ENCODE measurements at regions not wholly inside any gene's neighbourhood (a gene's known extent, or its start where the extent isn't known, plus 50 kb on each side); places are given as distances from the start of the nearest gene placed in this dataset.
"Not testable (repeated sequence)": the region's sequence is repeated elsewhere in the genome, so short reads cannot be mapped to it uniquely, and the experiment has no call there.

DNA sequence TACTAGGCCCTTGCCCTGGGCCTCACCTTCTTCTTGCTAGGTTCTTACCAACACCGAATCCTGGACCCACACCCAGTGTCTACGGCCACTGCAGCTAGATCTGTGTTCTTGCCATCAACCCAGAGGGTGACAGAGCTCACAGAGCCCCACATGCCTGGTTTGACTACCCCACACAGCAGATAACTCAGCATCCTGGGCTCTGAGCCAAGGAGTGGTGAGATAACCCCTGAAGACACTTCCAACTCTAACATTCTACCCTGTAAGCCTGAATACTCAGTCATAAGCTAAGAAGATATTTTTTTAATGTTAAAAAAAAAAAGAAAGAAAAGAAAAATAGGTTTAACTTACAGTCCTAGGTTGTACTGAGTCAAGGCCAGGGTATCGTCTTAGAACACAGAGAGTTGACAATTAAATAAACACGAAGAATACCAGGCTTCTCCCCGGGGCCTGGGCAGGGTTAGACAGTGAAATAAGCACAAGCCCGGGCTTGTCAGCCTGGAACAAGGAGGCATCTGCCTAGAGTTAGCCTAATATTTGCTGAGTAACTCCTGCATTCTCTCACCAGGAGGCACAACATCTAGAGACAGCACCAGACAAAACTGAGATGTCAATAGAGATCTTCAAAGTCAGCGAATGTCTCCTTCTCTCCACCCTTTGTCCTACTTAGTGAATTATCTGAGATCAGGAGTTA lies 556.5 kb upstream of the LRRN3 start:
- Histone ChIP-seq H3K36me3 (ENCODE audit: control insufficient read depth in 2 of 2, insufficient read depth in 2 of 2, low read length in 1 of 2) (no peaks in the 10 kb centered on the region), H3K4me3 (ENCODE audit: low read length in 2 of 2) (no peak overlapping the region), H3K9me3 (ENCODE audit: control insufficient read depth in 2 of 2, insufficient read depth in 1 of 2, low read length in 1 of 2) (no peaks in the 10 kb centered on the region), H3K27me3 (ENCODE audit: control insufficient read depth in 2 of 2, insufficient read depth in 1 of 2, low read length in 1 of 2) (no peaks in the 10 kb centered on the region), H3K4me1 (ENCODE audit: control insufficient read depth in 2 of 2, insufficient read depth in 2 of 2, low read length in 2 of 2) (no peaks in the 10 kb centered on the region), H3K27ac (ENCODE audit: low read depth in 1 of 2, low read length in 1 of 2) (peak overlapping the region in 1 of 2 donors; percentile 20)
- no peak for DNase-seq (ENCODE audit: low read depth in 6 of 9, low spot score in 9 of 9)
- WGBS = 92% methylated on average over 7 of the region's 7 CpGs

DNA sequence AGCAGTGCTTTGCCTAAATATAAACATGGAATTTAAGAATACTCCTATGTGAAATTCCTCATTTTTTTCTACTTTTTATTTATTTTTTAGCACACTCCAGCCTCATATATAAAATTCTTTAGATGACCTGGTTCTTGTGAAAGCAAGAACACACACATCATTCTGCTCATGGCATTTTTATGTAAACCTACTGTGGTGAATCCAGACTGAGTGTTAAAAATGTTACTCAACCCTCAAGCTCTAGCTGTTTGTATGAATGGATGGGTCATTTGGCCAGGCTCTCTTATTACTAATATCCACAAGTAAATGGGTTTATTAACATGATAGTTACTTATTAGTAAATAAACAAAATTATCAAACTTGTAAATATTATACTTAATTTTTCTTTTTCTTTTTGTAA lies 551.7 kb upstream of the LRRN3 start:
- H3K27ac ChIP-seq (ENCODE audit: low read depth in 1 of 2, low read length in 1 of 2) = no peak overlapping the region
- DNase-seq (ENCODE audit: low read depth in 6 of 9, low spot score in 9 of 9) = no peak
- H3K4me1 ChIP-seq (ENCODE audit: control insufficient read depth in 2 of 2, insufficient read depth in 2 of 2, low read length in 2 of 2) = no peaks in the 10 kb centered on the region
- no peaks in the 10 kb centered on the region for H3K27me3 ChIP-seq (ENCODE audit: control insufficient read depth in 2 of 2, insufficient read depth in 1 of 2, low read length in 1 of 2)
- H3K36me3 ChIP-seq (ENCODE audit: control insufficient read depth in 2 of 2, insufficient read depth in 2 of 2, low read length in 1 of 2) = no peaks in the 10 kb centered on the region
- no peaks in the 10 kb centered on the region for H3K9me3 ChIP-seq (ENCODE audit: control insufficient read depth in 2 of 2, insufficient read depth in 1 of 2, low read length in 1 of 2)
- H3K4me3 ChIP-seq (ENCODE audit: low read length in 2 of 2) = no peak overlapping the region

DNA sequence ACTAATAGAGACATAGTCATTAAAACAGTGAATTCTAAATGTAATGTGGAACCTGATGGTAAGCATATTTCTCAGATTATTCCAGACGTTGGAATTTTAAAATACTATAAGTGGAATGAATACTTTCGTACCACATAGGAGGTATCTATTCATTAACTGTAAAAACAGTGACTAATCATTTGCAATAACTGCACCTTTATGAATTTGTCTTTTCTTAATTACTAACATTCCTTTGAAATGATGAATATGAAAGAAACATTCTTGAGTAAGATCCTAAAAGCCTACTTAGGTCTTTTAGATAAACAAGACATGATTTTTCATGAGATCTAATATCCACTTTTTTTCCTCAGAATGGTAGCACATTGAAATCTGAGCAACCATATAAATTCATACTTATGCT lies 549.0 kb upstream of the LRRN3 start:
- no peaks in the 10 kb centered on the region for H3K9me3 ChIP-seq (ENCODE audit: control insufficient read depth in 2 of 2, insufficient read depth in 1 of 2, low read length in 1 of 2)
- H3K36me3 ChIP-seq (ENCODE audit: control insufficient read depth in 2 of 2, insufficient read depth in 2 of 2, low read length in 1 of 2) = no peaks in the 10 kb centered on the region
- no peak overlapping the region for H3K27ac ChIP-seq (ENCODE audit: low read depth in 1 of 2, low read length in 1 of 2)
- H3K4me3 ChIP-seq (ENCODE audit: low read length in 2 of 2) = no peak overlapping the region
- H3K4me1 ChIP-seq (ENCODE audit: control insufficient read depth in 2 of 2, insufficient read depth in 2 of 2, low read length in 2 of 2) = no peaks in the 10 kb centered on the region
- 89% methylated on average over 2 of the region's 2 CpGs for WGBS
- H3K27me3 ChIP-seq (ENCODE audit: control insufficient read depth in 2 of 2, insufficient read depth in 1 of 2, low read length in 1 of 2) = no peaks in the 10 kb centered on the region
- DNase-seq (ENCODE audit: low read depth in 6 of 9, low spot score in 9 of 9) = no peak

GRCh38 chr7:110544194-110544593 lies 546.7 kb upstream of the LRRN3 start:
- H3K36me3 ChIP-seq (ENCODE audit: control insufficient read depth in 2 of 2, insufficient read depth in 2 of 2, low read length in 1 of 2) = no peaks in the 10 kb centered on the region
- no peak overlapping the region for H3K4me3 ChIP-seq (ENCODE audit: low read length in 2 of 2)
- no peak for DNase-seq (ENCODE audit: low read depth in 6 of 9, low spot score in 9 of 9)
- no peaks in the 10 kb centered on the region for H3K27me3 ChIP-seq (ENCODE audit: control insufficient read depth in 2 of 2, insufficient read depth in 1 of 2, low read length in 1 of 2)
- H3K4me1 ChIP-seq (ENCODE audit: control insufficient read depth in 2 of 2, insufficient read depth in 2 of 2, low read length in 2 of 2) = no peaks in the 10 kb centered on the region
- H3K27ac ChIP-seq (ENCODE audit: low read depth in 1 of 2, low read length in 1 of 2) = no peak overlapping the region
- 96% methylated on average over 1 of the region's 1 CpG for WGBS
- H3K9me3 ChIP-seq (ENCODE audit: control insufficient read depth in 2 of 2, insufficient read depth in 1 of 2, low read length in 1 of 2) = no peaks in the 10 kb centered on the region

GRCh38 chr7:110548372-110548771 lies 542.6 kb upstream of the LRRN3 start:
- Histone ChIP-seq H3K9me3 (ENCODE audit: control insufficient read depth in 2 of 2, insufficient read depth in 1 of 2, low read length in 1 of 2) (peaks cover 1 to 7% of the 10 kb centered on the region in 2 donors), H3K27ac (ENCODE audit: low read depth in 1 of 2, low read length in 1 of 2) (no peak overlapping the region), H3K4me3 (ENCODE audit: low read length in 2 of 2) (no peak overlapping the region), H3K27me3 (ENCODE audit: control insufficient read depth in 2 of 2, insufficient read depth in 1 of 2, low read length in 1 of 2) (no peaks in the 10 kb centered on the region), H3K4me1 (ENCODE audit: control insufficient read depth in 2 of 2, insufficient read depth in 2 of 2, low read length in 2 of 2) (no peaks in the 10 kb centered on the region), H3K36me3 (ENCODE audit: control insufficient read depth in 2 of 2, insufficient read depth in 2 of 2, low read length in 1 of 2) (no peaks in the 10 kb centered on the region)
- no peak for DNase-seq (ENCODE audit: low read depth in 6 of 9, low spot score in 9 of 9)

- no peaks in the 10 kb centered on the region for H3K9me3 ChIP-seq (ENCODE audit: control insufficient read depth in 2 of 2, insufficient read depth in 1 of 2, low read length in 1 of 2)
- WGBS = 81% methylated on average over 2 of the region's 2 CpGs
- H3K4me3 ChIP-seq (ENCODE audit: low read length in 2 of 2) = no peak overlapping the region
- H3K27me3 ChIP-seq (ENCODE audit: control insufficient read depth in 2 of 2, insufficient read depth in 1 of 2, low read length in 1 of 2) = no peaks in the 10 kb centered on the region
- no peaks in the 10 kb centered on the region for H3K36me3 ChIP-seq (ENCODE audit: control insufficient read depth in 2 of 2, insufficient read depth in 2 of 2, low read length in 1 of 2)
- H3K4me1 ChIP-seq (ENCODE audit: control insufficient read depth in 2 of 2, insufficient read depth in 2 of 2, low read length in 2 of 2) = no peaks in the 10 kb centered on the region
- DNase-seq (ENCODE audit: low read depth in 6 of 9, low spot score in 9 of 9) = no peak
- H3K27ac ChIP-seq (ENCODE audit: low read depth in 1 of 2, low read length in 1 of 2) = no peak overlapping the region
Measured at GRCh38 chr7:110557136-110557535, 533.8 kb upstream of the LRRN3 start.

DNA sequence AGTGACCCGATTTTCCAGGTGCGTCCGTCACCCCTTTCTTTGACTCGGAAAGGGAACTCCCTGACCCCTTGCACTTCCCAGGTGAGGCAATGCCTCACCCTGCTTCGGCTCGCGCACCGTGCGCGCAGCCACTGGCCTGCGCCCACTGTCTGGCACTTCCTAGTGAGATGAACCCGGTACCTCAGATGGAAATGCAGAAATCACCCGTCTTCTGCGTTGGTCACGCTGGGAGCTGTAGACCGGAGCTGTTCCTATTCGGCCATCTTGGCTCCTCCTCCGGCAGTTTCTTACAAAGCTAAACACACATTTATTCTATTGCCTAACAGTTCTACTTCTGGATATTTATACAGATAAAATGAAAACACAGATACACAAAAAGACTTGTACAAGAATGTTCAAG lies 527.6 kb upstream of the LRRN3 start:
- H3K36me3 ChIP-seq (ENCODE audit: control insufficient read depth in 2 of 2, insufficient read depth in 2 of 2, low read length in 1 of 2); H3K4me1 ChIP-seq (ENCODE audit: control insufficient read depth in 2 of 2, insufficient read depth in 2 of 2, low read length in 2 of 2); H3K27me3 ChIP-seq (ENCODE audit: control insufficient read depth in 2 of 2, insufficient read depth in 1 of 2, low read length in 1 of 2); H3K27ac ChIP-seq (ENCODE audit: low read depth in 1 of 2, low read length in 1 of 2); H3K9me3 ChIP-seq (ENCODE audit: control insufficient read depth in 2 of 2, insufficient read depth in 1 of 2, low read length in 1 of 2); H3K4me3 ChIP-seq (ENCODE audit: low read length in 2 of 2); DNase-seq (ENCODE audit: low read depth in 6 of 9, low spot score in 9 of 9): not testable (repeated sequence)
- WGBS = 95% methylated on average over 15 of the region's 18 CpGs

DNA sequence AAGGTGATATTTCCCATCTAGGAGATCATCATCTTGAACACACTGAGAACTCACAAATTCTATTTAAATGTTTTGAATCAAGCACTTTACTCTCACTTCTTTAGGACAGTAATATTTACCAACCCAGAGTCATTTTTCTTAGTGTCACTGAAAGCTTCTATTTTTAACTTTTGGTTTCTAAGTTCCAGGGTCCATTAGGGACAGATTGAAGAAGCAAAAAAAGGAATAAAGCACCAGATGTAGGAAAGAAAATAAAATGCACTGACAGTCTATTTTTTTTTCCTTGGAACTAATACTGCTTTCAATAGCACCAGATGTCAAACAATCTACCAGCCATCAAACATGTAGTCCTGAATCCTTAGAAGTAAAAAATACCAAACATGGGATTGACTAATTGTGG lies 526.7 kb upstream of the LRRN3 start:
- H3K27ac ChIP-seq (ENCODE audit: low read depth in 1 of 2, low read length in 1 of 2) = no peak overlapping the region

DNA sequence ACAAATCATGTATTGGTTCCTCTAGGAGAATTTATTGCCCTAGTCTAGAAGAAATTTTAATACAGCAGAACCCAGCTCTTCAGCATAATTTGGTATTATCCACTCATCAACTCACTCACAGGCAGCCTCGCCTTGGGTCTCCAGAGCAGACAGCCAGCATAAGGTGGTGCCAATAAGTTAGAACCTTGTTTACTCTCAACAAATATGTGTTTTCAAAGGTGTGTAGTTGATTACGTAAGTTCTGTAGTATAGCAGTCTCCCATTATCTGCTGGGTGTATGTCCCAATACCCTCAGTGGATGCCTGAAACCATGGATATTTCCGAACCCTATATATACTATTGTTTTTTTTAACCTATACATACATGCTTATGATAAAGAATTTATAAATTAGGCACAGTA lies 522.5 kb upstream of the LRRN3 start:
- 92% methylated on average over 3 of the region's 3 CpGs for WGBS

More for the DNA sequence above, 526.7 kb upstream of the LRRN3 start:
- H3K9me3 ChIP-seq (ENCODE audit: control insufficient read depth in 2 of 2, insufficient read depth in 1 of 2, low read length in 1 of 2) = no peaks in the 10 kb centered on the region
- H3K4me1 ChIP-seq (ENCODE audit: control insufficient read depth in 2 of 2, insufficient read depth in 2 of 2, low read length in 2 of 2) = no peaks in the 10 kb centered on the region
- H3K27me3 ChIP-seq (ENCODE audit: control insufficient read depth in 2 of 2, insufficient read depth in 1 of 2, low read length in 1 of 2) = no peaks in the 10 kb centered on the region
- no peak for DNase-seq (ENCODE audit: low read depth in 6 of 9, low spot score in 9 of 9)
- no peaks in the 10 kb centered on the region for H3K36me3 ChIP-seq (ENCODE audit: control insufficient read depth in 2 of 2, insufficient read depth in 2 of 2, low read length in 1 of 2)
- H3K4me3 ChIP-seq (ENCODE audit: low read length in 2 of 2) = no peak overlapping the region

GRCh38 chr7:110568932-110569331 lies 522.0 kb upstream of the LRRN3 start:
- DNase-seq (ENCODE audit: low read depth in 6 of 9, low spot score in 9 of 9) = no peak
- Histone ChIP-seq H3K4me1 (ENCODE audit: control insufficient read depth in 2 of 2, insufficient read depth in 2 of 2, low read length in 2 of 2) (no peaks in the 10 kb centered on the region), H3K36me3 (ENCODE audit: control insufficient read depth in 2 of 2, insufficient read depth in 2 of 2, low read length in 1 of 2) (no peaks in the 10 kb centered on the region), H3K9me3 (ENCODE audit: control insufficient read depth in 2 of 2, insufficient read depth in 1 of 2, low read length in 1 of 2) (no peaks in the 10 kb centered on the region), H3K4me3 (ENCODE audit: low read length in 2 of 2) (no peak overlapping the region), H3K27me3 (ENCODE audit: control insufficient read depth in 2 of 2, insufficient read depth in 1 of 2, low read length in 1 of 2) (no peaks in the 10 kb centered on the region), H3K27ac (ENCODE audit: low read depth in 1 of 2, low read length in 1 of 2) (no peak overlapping the region)
- 93% methylated on average over 6 of the region's 6 CpGs for WGBS

More for the DNA sequence above, 522.5 kb upstream of the LRRN3 start:
- Histone ChIP-seq H3K27ac (ENCODE audit: low read depth in 1 of 2, low read length in 1 of 2) (no peak overlapping the region), H3K9me3 (ENCODE audit: control insufficient read depth in 2 of 2, insufficient read depth in 1 of 2, low read length in 1 of 2) (no peaks in the 10 kb centered on the region), H3K27me3 (ENCODE audit: control insufficient read depth in 2 of 2, insufficient read depth in 1 of 2, low read length in 1 of 2) (no peaks in the 10 kb centered on the region), H3K4me1 (ENCODE audit: control insufficient read depth in 2 of 2, insufficient read depth in 2 of 2, low read length in 2 of 2) (no peaks in the 10 kb centered on the region), H3K36me3 (ENCODE audit: control insufficient read depth in 2 of 2, insufficient read depth in 2 of 2, low read length in 1 of 2) (no peaks in the 10 kb centered on the region), H3K4me3 (ENCODE audit: low read length in 2 of 2) (no peak overlapping the region)
- no peak for DNase-seq (ENCODE audit: low read depth in 6 of 9, low spot score in 9 of 9)
